GM23338 (cell line): ENCODE measurements at regions not wholly inside any gene's neighbourhood (a gene's known extent, or its start where the extent isn't known, plus 50 kb on each side); places are given as distances from the start of the nearest gene placed in this dataset.

ENCODE experiments used
- ATAC-seq: fragments of 200-7000 bp; cut with Tn5 transposase; 3 replicates; pipeline ENCODE4 v1.9.1; 2020
- DNase-seq: peaks from one replicate; pipeline ENCODE4 v3.0.0-alpha.2; 2015; ENCODE audit warnings: low spot score
- H2AFZ ChIP-seq: fragments of 200-600 bp; sonication (generic); 2 replicates; pipeline ENCODE4 v1.8.0; 2016; ENCODE audit warnings: antibody characterized with exemption, mild to moderate bottlenecking, moderate library complexity
- H3F3A ChIP-seq: fragments of 200-600 bp; sonication (generic); replicated peaks from 2 replicates; pipeline ENCODE4 v1.8.0; 2017; ENCODE audit warnings: antibody characterized with exemption, mixed run types, low read depth
- H3K27ac ChIP-seq: fragments of 200-600 bp; sonication (generic); 2 replicates; pipeline ENCODE4 v1.6.1; 2016; ENCODE audit warnings: low read depth
- H3K27me3 ChIP-seq: fragments of 200-600 bp; sonication (generic); 2 replicates; pipeline ENCODE4 v1.8.0; 2016; ENCODE audit warnings: mild to moderate bottlenecking, mixed run types, moderate library complexity; ENCODE audit not compliant: insufficient read depth
- H3K36me3 ChIP-seq: fragments of 200-600 bp; sonication (generic); 2 replicates; pipeline ENCODE4 v1.8.0; 2016; ENCODE audit warnings: mild to moderate bottlenecking; ENCODE audit not compliant: insufficient read depth
- H3K4me1 ChIP-seq: fragments of 200-600 bp; sonication (generic); 2 replicates; pipeline ENCODE4 v1.8.0; 2016; ENCODE audit warnings: mild to moderate bottlenecking, moderate library complexity; ENCODE audit not compliant: insufficient read depth
- H3K4me2 ChIP-seq: fragments of 200-600 bp; sonication (generic); 2 replicates; pipeline ENCODE4 v1.7.1; 2017; ENCODE audit warnings: mixed run types
- H3K4me3 ChIP-seq: fragments of 200-600 bp; sonication (generic); 2 replicates; pipeline ENCODE4 v1.6.1; 2016; ENCODE audit warnings: mixed run types
- H3K79me2 ChIP-seq: fragments of 200-600 bp; sonication (generic); replicated peaks from 2 replicates; pipeline ENCODE4 v1.8.0; 2017; ENCODE audit warnings: mild to moderate bottlenecking; ENCODE audit not compliant: insufficient read depth
- H3K9me2 ChIP-seq: fragments of 200-600 bp; sonication (generic); 2 replicates; pipeline ENCODE4 v1.8.0; 2017; ENCODE audit not compliant: insufficient read depth
- H4K20me1 ChIP-seq: fragments of 200-600 bp; sonication (generic); replicated peaks from 2 replicates; pipeline ENCODE4 v1.8.0; 2017; ENCODE audit warnings: mild to moderate bottlenecking; ENCODE audit not compliant: insufficient read depth
- H3K27ac Mint-ChIP-seq: 2 replicates; pipeline ENCODE4 v1.8.0; 2020; ENCODE audit warnings: inconsistent platforms, mild to moderate bottlenecking, moderate library complexity, mixed read lengths
- H3K27me3 Mint-ChIP-seq: 3 replicates; pipeline ENCODE4 v1.8.0; 2022; ENCODE audit warnings: low read depth, mild to moderate bottlenecking, moderate library complexity, mixed read lengths, inconsistent platforms; ENCODE audit not compliant: insufficient read depth, poor library complexity
- H3K36me3 Mint-ChIP-seq: 3 replicates; pipeline ENCODE4 v1.8.0; 2021; ENCODE audit warnings: low read depth, mild to moderate bottlenecking, inconsistent platforms, moderate library complexity, mixed read lengths
- H3K4me1 Mint-ChIP-seq: 3 replicates; pipeline ENCODE4 v1.8.0; 2020; ENCODE audit warnings: mild to moderate bottlenecking, inconsistent platforms, mixed read lengths
- H3K4me3 Mint-ChIP-seq: 3 replicates; pipeline ENCODE4 v1.8.0; 2021; ENCODE audit warnings: moderate library complexity, mild to moderate bottlenecking, inconsistent platforms, mixed read lengths
- H3K9me3 Mint-ChIP-seq: 3 replicates; pipeline ENCODE4 v1.8.0; 2020; ENCODE audit warnings: moderate library complexity, mild to moderate bottlenecking, inconsistent platforms, mixed read lengths
- CREB1 ChIP-seq: fragments of 250-450 bp; sonication (Bioruptor Pico); IDR thresholded peaks from 2 replicates; pipeline ENCODE4 v1.5.0; 2020; ENCODE audit warnings: low read depth, mild to moderate bottlenecking, moderate library complexity
- EZH2 ChIP-seq: fragments of 200-600 bp; sonication (generic); IDR thresholded peaks from one replicate; pipeline ENCODE4 v1.8.0; 2017; ENCODE audit warnings: antibody characterized with exemption, mild to moderate bottlenecking, low read depth; ENCODE audit not compliant: unreplicated experiment
- JUNB ChIP-seq: IDR thresholded peaks from one replicate; pipeline ENCODE4 v1.6.1; 2016; ENCODE audit warnings: antibody characterized with exemption; ENCODE audit not compliant: unreplicated experiment
- NANOG ChIP-seq: IDR thresholded peaks from 2 replicates; pipeline ENCODE4 v1.6.1; 2016; ENCODE audit warnings: antibody characterized with exemption, borderline replicate concordance
- POLR2AphosphoS5 ChIP-seq: IDR thresholded peaks from 2 replicates; pipeline ENCODE4 v1.6.1; 2016; ENCODE audit warnings: antibody characterized with exemption, low read depth
- STAT1 ChIP-seq: IDR thresholded peaks from one replicate; pipeline ENCODE4 v1.6.1; 2016; ENCODE audit warnings: antibody characterized with exemption; ENCODE audit not compliant: unreplicated experiment
- ZNF114 ChIP-seq: fragments of 250-450 bp; sonication (Bioruptor Pico); IDR thresholded peaks from 2 replicates; pipeline ENCODE4 v1.5.0; 2020; ENCODE audit warnings: mild to moderate bottlenecking, moderate library complexity
- ZNF331 ChIP-seq: fragments of 250-450 bp; sonication (Bioruptor Pico); IDR thresholded peaks from 2 replicates; pipeline ENCODE4 v1.5.0; 2020; ENCODE audit warnings: low read depth, mild to moderate bottlenecking, moderate library complexity
- TF ChIP-seq, protein P1 (sequence below), 2 experiments: fragments of 200-600 bp in 1 of 2; sonication (generic) in 1 of 2; conservative IDR thresholded peaks; 2 replicates each; pipeline versions ENCODE4 v1.5.1 to v1.6.1; 2016 to 2017; ENCODE audit warnings: antibody characterized with exemption in 2 of 2, low read depth in 2 of 2, mild to moderate bottlenecking in 2 of 2, moderate library complexity in 1 of 2
- TF ChIP-seq, protein P2 (sequence below): IDR thresholded peaks from one replicate; pipeline ENCODE4 v1.6.1; 2018; ENCODE audit warnings: antibody characterized with exemption; ENCODE audit not compliant: unreplicated experiment
- TF ChIP-seq, protein P3 (sequence below): fragments of 250-450 bp; sonication (Bioruptor Pico); IDR thresholded peaks from 2 replicates; pipeline ENCODE4 v1.5.0; 2020; ENCODE audit warnings: mild to moderate bottlenecking, moderate library complexity
- TF ChIP-seq, protein P4 (sequence below): IDR thresholded peaks from 2 replicates; pipeline ENCODE4 v1.6.1; 2016; ENCODE audit warnings: antibody characterized with exemption

DNA sequence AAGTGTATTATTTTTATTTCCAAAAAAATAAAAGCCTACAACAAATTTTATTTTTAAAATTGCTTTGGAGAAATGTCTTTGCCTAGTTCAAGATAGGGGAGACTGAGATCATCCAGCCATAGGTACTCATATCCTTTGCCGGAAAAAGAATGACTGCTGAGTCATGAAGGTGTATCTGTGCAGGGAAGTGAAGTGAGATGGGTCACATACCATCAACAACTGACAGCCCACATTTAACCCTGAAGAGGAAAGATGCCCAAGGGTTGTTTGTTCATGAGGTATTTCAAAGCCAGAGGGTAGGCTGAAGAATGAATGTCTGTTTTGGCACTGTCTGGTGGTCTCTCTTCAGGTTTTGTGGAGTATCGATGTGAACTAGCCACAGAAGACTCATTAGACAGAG, 106.7 kb upstream of the TTC29 start:
- Mint-ChIP-seq H3K27me3 (no peaks in the 10 kb centered on the region), H3K4me1 (peaks cover 8% of the 10 kb centered on the region; the same call in 2 of the 3 replicates), H3K9me3 (peaks cover 5% of the 10 kb centered on the region; the same call in 2 of the 3 replicates), H3K36me3 (peaks cover 3% of the 10 kb centered on the region), H3K4me3 (no peak overlapping the region), H3K27ac (no peak overlapping the region)
- Histone ChIP-seq H2AFZ (no peak overlapping the region), H3K79me2 (no peaks in the 10 kb centered on the region), H3K27ac (no peak overlapping the region), H4K20me1 (no peaks in the 10 kb centered on the region), H3K4me1 (peaks cover 8% of the 10 kb centered on the region), H3K9me2 (no peaks in the 10 kb centered on the region), H3K36me3 (no peaks in the 10 kb centered on the region), H3K4me2 (no peak overlapping the region), H3K4me3 (no peak overlapping the region), H3K27me3 (no peaks in the 10 kb centered on the region), H3F3A (no peaks in the 10 kb centered on the region)
- ATAC-seq (no peak), DNase-seq (no peak)
- TF ChIP-seq JUNB (no peak), ZNF331 (CRISPR knock-in tag) (no peak), ZNF114 (no peak), NANOG (no peak), STAT1 (no peak), CREB1 (CRISPR knock-in tag) (no peak), EZH2 (no peak), POLR2AphosphoS5 (no peak)
- TF ChIP-seq, protein P1, sequence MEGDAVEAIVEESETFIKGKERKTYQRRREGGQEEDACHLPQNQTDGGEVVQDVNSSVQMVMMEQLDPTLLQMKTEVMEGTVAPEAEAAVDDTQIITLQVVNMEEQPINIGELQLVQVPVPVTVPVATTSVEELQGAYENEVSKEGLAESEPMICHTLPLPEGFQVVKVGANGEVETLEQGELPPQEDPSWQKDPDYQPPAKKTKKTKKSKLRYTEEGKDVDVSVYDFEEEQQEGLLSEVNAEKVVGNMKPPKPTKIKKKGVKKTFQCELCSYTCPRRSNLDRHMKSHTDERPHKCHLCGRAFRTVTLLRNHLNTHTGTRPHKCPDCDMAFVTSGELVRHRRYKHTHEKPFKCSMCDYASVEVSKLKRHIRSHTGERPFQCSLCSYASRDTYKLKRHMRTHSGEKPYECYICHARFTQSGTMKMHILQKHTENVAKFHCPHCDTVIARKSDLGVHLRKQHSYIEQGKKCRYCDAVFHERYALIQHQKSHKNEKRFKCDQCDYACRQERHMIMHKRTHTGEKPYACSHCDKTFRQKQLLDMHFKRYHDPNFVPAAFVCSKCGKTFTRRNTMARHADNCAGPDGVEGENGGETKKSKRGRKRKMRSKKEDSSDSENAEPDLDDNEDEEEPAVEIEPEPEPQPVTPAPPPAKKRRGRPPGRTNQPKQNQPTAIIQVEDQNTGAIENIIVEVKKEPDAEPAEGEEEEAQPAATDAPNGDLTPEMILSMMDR (conservative IDR thresholded peaks at IDR 0.05; ENCODE audit: low read depth in 2 of 2), result no peak
- TF ChIP-seq, protein P2, sequence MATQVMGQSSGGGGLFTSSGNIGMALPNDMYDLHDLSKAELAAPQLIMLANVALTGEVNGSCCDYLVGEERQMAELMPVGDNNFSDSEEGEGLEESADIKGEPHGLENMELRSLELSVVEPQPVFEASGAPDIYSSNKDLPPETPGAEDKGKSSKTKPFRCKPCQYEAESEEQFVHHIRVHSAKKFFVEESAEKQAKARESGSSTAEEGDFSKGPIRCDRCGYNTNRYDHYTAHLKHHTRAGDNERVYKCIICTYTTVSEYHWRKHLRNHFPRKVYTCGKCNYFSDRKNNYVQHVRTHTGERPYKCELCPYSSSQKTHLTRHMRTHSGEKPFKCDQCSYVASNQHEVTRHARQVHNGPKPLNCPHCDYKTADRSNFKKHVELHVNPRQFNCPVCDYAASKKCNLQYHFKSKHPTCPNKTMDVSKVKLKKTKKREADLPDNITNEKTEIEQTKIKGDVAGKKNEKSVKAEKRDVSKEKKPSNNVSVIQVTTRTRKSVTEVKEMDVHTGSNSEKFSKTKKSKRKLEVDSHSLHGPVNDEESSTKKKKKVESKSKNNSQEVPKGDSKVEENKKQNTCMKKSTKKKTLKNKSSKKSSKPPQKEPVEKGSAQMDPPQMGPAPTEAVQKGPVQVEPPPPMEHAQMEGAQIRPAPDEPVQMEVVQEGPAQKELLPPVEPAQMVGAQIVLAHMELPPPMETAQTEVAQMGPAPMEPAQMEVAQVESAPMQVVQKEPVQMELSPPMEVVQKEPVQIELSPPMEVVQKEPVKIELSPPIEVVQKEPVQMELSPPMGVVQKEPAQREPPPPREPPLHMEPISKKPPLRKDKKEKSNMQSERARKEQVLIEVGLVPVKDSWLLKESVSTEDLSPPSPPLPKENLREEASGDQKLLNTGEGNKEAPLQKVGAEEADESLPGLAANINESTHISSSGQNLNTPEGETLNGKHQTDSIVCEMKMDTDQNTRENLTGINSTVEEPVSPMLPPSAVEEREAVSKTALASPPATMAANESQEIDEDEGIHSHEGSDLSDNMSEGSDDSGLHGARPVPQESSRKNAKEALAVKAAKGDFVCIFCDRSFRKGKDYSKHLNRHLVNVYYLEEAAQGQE, result no peak
- TF ChIP-seq, protein P3, sequence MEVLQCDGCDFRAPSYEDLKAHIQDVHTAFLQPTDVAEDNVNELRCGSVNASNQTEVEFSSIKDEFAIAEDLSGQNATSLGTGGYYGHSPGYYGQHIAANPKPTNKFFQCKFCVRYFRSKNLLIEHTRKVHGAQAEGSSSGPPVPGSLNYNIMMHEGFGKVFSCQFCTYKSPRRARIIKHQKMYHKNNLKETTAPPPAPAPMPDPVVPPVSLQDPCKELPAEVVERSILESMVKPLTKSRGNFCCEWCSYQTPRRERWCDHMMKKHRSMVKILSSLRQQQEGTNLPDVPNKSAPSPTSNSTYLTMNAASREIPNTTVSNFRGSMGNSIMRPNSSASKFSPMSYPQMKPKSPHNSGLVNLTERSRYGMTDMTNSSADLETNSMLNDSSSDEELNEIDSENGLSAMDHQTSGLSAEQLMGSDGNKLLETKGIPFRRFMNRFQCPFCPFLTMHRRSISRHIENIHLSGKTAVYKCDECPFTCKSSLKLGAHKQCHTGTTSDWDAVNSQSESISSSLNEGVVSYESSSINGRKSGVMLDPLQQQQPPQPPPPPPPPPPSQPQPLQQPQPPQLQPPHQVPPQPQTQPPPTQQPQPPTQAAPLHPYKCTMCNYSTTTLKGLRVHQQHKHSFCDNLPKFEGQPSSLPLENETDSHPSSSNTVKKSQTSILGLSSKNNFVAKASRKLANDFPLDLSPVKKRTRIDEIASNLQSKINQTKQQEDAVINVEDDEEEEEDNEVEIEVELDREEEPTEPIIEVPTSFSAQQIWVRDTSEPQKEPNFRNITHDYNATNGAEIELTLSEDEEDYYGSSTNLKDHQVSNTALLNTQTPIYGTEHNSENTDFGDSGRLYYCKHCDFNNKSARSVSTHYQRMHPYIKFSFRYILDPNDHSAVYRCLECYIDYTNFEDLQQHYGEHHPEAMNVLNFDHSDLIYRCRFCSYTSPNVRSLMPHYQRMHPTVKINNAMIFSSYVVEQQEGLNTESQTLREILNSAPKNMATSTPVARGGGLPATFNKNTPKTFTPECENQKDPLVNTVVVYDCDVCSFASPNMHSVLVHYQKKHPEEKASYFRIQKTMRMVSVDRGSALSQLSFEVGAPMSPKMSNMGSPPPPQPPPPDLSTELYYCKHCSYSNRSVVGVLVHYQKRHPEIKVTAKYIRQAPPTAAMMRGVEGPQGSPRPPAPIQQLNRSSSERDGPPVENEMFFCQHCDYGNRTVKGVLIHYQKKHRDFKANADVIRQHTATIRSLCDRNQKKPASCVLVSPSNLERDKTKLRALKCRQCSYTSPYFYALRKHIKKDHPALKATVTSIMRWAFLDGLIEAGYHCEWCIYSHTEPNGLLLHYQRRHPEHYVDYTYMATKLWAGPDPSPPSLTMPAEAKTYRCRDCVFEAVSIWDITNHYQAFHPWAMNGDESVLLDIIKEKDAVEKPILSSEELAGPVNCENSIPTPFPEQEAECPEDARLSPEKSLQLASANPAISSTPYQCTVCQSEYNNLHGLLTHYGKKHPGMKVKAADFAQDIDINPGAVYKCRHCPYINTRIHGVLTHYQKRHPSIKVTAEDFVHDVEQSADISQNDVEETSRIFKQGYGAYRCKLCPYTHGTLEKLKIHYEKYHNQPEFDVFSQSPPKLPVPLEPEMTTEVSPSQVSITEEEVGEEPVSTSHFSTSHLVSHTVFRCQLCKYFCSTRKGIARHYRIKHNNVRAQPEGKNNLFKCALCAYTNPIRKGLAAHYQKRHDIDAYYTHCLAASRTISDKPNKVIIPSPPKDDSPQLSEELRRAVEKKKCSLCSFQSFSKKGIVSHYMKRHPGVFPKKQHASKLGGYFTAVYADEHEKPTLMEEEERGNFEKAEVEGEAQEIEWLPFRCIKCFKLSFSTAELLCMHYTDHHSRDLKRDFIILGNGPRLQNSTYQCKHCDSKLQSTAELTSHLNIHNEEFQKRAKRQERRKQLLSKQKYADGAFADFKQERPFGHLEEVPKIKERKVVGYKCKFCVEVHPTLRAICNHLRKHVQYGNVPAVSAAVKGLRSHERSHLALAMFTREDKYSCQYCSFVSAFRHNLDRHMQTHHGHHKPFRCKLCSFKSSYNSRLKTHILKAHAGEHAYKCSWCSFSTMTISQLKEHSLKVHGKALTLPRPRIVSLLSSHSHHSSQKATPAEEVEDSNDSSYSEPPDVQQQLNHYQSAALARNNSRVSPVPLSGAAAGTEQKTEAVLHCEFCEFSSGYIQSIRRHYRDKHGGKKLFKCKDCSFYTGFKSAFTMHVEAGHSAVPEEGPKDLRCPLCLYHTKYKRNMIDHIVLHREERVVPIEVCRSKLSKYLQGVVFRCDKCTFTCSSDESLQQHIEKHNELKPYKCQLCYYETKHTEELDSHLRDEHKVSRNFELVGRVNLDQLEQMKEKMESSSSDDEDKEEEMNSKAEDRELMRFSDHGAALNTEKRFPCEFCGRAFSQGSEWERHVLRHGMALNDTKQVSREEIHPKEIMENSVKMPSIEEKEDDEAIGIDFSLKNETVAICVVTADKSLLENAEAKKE (CRISPR knock-in tag), result no peak
- TF ChIP-seq, protein P4, sequence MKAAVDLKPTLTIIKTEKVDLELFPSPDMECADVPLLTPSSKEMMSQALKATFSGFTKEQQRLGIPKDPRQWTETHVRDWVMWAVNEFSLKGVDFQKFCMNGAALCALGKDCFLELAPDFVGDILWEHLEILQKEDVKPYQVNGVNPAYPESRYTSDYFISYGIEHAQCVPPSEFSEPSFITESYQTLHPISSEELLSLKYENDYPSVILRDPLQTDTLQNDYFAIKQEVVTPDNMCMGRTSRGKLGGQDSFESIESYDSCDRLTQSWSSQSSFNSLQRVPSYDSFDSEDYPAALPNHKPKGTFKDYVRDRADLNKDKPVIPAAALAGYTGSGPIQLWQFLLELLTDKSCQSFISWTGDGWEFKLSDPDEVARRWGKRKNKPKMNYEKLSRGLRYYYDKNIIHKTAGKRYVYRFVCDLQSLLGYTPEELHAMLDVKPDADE, result no peak
